Fibroblast of lung (primary cell): ENCODE measurements at regions not wholly inside any gene's neighbourhood (a gene's known extent, or its start where the extent isn't known, plus 50 kb on each side); places are given as distances from the start of the nearest gene placed in this dataset.

ENCODE experiments used
- DNase-seq, 2 donors: peaks; one replicate each; pipeline versions ENCODE4 v3.0.0 to v3.0.0-alpha.2; 2010; ENCODE audit warnings: low read depth in 2 of 2
- H2AFZ ChIP-seq: 2 replicates; pipeline ENCODE4 v1.5.1; 2012; ENCODE audit warnings: low read length, control low read depth, inconsistent platforms
- H3K27ac ChIP-seq: 2 replicates; pipeline ENCODE4 v1.5.1; 2011; ENCODE audit warnings: low read length, control low read depth; ENCODE audit not compliant: insufficient read depth
- H3K27me3 ChIP-seq: 2 replicates; pipeline ENCODE4 v1.5.1; 2011; ENCODE audit warnings: mild to moderate bottlenecking, low read length; ENCODE audit not compliant: control insufficient read depth, insufficient read depth
- H3K36me3 ChIP-seq: 2 replicates; pipeline ENCODE4 v1.5.1; 2011; ENCODE audit warnings: low read length; ENCODE audit not compliant: control insufficient read depth, insufficient read depth
- H3K4me1 ChIP-seq: 2 replicates; pipeline ENCODE4 v1.5.1; 2011; ENCODE audit warnings: low read length; ENCODE audit not compliant: control insufficient read depth, insufficient read depth; ENCODE audit errors: extremely low read depth
- H3K4me2 ChIP-seq: 2 replicates; pipeline ENCODE4 v1.5.1; 2011; ENCODE audit warnings: low read length, control low read depth; ENCODE audit not compliant: insufficient read depth; ENCODE audit errors: extremely low read depth
- H3K4me3 ChIP-seq, 4 experiments: fragments of 200-600 bp in 1 of 4; sonication (generic) in 1 of 4; replicated peaks in 1 of 4; 2 replicates each; pipeline ENCODE4 v1.5.1; 2011 to 2016; ENCODE audit warnings: low read length in 4 of 4, low read depth in 3 of 4, mild to moderate bottlenecking in 3 of 4, control low read depth in 2 of 4, inconsistent platforms in 1 of 4, mixed read lengths in 1 of 4; ENCODE audit not compliant: insufficient read depth in 1 of 4; ENCODE audit errors: control extremely low read depth in 1 of 4
- H3K79me2 ChIP-seq: 2 replicates; pipeline ENCODE4 v1.5.1; 2012; ENCODE audit warnings: mild to moderate bottlenecking, low read length, inconsistent platforms; ENCODE audit not compliant: control insufficient read depth, insufficient read depth
- H3K9ac ChIP-seq: 2 replicates; pipeline ENCODE4 v1.5.1; 2011; ENCODE audit warnings: mild to moderate bottlenecking, low read length, control low read depth; ENCODE audit not compliant: insufficient read depth
- H3K9me3 ChIP-seq: 2 replicates; pipeline ENCODE4 v1.5.1; 2012; ENCODE audit warnings: low read depth, low read length; ENCODE audit not compliant: control insufficient read depth, insufficient read depth
- H4K20me1 ChIP-seq: 2 replicates; pipeline ENCODE4 v1.5.1; 2011; ENCODE audit warnings: low read length; ENCODE audit not compliant: control insufficient read depth, insufficient read depth; ENCODE audit errors: extremely low read depth
- CTCF ChIP-seq, 2 donors: IDR thresholded peaks in 1 of 2; conservative IDR thresholded peaks in 1 of 2; 1 replicate in 1 of 2; 2 replicates in 1 of 2; pipeline ENCODE4 v1.5.1; 2011 to 2012; ENCODE audit warnings: low read length in 2 of 2, control low read depth in 1 of 2, inconsistent platforms in 1 of 2, low read depth in 1 of 2, mild to moderate bottlenecking in 1 of 2
- EZH2 ChIP-seq: IDR thresholded peaks from 2 replicates; pipeline ENCODE4 v1.5.1; 2012; ENCODE audit warnings: low read length, control low read depth, mild to moderate bottlenecking; ENCODE audit errors: missing control alignments

GRCh38 chr2:5242751-5243150 lies 449.4 kb upstream of the SOX11 start:
- no peak for DNase-seq
- Histone ChIP-seq H4K20me1 (no peaks in the 10 kb centered on the region), H3K4me2 (no peak overlapping the region), H3K27me3 (no peaks in the 10 kb centered on the region), H3K9me3 (no peaks in the 10 kb centered on the region), H3K79me2 (no peaks in the 10 kb centered on the region), H3K4me3 (no peak overlapping the region), H3K27ac (no peak overlapping the region), H2AFZ (no peak overlapping the region), H3K36me3 (no peaks in the 10 kb centered on the region), H3K9ac (no peak overlapping the region), H3K4me1 (no peaks in the 10 kb centered on the region)
- TF ChIP-seq CTCF (conservative IDR thresholded peaks at IDR 0.05 in 1 of 2, IDR thresholded peaks at IDR 0.05 in 1 of 2; ENCODE audit: low read depth in 1 of 2, low read length in 2 of 2), result no peak
- no peak for TF ChIP-seq EZH2

- no peak overlapping the region for H3K27ac ChIP-seq
- no peaks in the 10 kb centered on the region for H3K36me3 ChIP-seq
- H3K9ac ChIP-seq, result no peak overlapping the region
- H3K4me3 ChIP-seq, result no peak overlapping the region
- H3K79me2 ChIP-seq, result no peaks in the 10 kb centered on the region
- H3K27me3 ChIP-seq, result no peaks in the 10 kb centered on the region
- no peaks in the 10 kb centered on the region for H3K4me1 ChIP-seq
- no peak for TF ChIP-seq CTCF (conservative IDR thresholded peaks at IDR 0.05 in 1 of 2, IDR thresholded peaks at IDR 0.05 in 1 of 2; ENCODE audit: low read depth in 1 of 2, low read length in 2 of 2)
- no peak for TF ChIP-seq EZH2
- no peak overlapping the region for H2AFZ ChIP-seq
- H3K9me3 ChIP-seq, result no peaks in the 10 kb centered on the region
- H3K4me2 ChIP-seq, result no peak overlapping the region
- no peaks in the 10 kb centered on the region for H4K20me1 ChIP-seq
- DNase-seq, result peak in 1 of 2 donors; percentile 25
These were observed 441.7 kb upstream of the SOX11 start for GRCh38 chr2:5250482-5250881.

- Histone ChIP-seq H3K4me1 (no peaks in the 10 kb centered on the region), H3K9ac (no peak overlapping the region), H4K20me1 (no peaks in the 10 kb centered on the region), H3K79me2 (no peaks in the 10 kb centered on the region), H3K4me2 (no peak overlapping the region), H2AFZ (no peak overlapping the region), H3K36me3 (no peaks in the 10 kb centered on the region), H3K4me3 (no peak overlapping the region), H3K9me3 (no peaks in the 10 kb centered on the region), H3K27me3 (no peaks in the 10 kb centered on the region), H3K27ac (no peak overlapping the region)
- no peak for DNase-seq
- no peak for TF ChIP-seq CTCF (conservative IDR thresholded peaks at IDR 0.05 in 1 of 2, IDR thresholded peaks at IDR 0.05 in 1 of 2; ENCODE audit: low read depth in 1 of 2, low read length in 2 of 2)
- TF ChIP-seq EZH2, result no peak
These were observed 438.9 kb upstream of the SOX11 start for GRCh38 chr2:5253263-5253662.
